OCI-LY7 (cell line): ENCODE measurements at regions not wholly inside any gene's neighbourhood (a gene's known extent, or its start where the extent isn't known, plus 50 kb on each side); places are given as distances from the start of the nearest gene placed in this dataset.

Experiments
- CTCF ChIP-seq: fragments of 200-600 bp; sonication (generic); conservative IDR thresholded peaks from 2 replicates; pipeline ENCODE4 v1.5.1; 2014; ENCODE audit warnings: mild to moderate bottlenecking, antibody characterized with exemption, low read length, moderate library complexity, mixed read lengths
- EZH2phosphoT487 ChIP-seq: fragments of 200-600 bp; sonication (generic); IDR thresholded peaks from 2 replicates; pipeline ENCODE4 v1.6.1; 2018; ENCODE audit warnings: low read depth, borderline replicate concordance, mild to moderate bottlenecking, mixed run types, antibody characterized with exemption, low read length, moderate library complexity, mixed read lengths

- TF ChIP-seq CTCF (no peak), EZH2phosphoT487 (no peak)
These were observed 150.3 kb upstream of the BCOR start for GRCh38 chrX:40247848-40248622.
